22Rv1 (cell line): ENCODE measurements at regions not wholly inside any gene's neighbourhood (a gene's known extent, or its start where the extent isn't known, plus 50 kb on each side); places are given as distances from the start of the nearest gene placed in this dataset.
"Not testable (repeated sequence)": the region's sequence is repeated elsewhere in the genome, so short reads cannot be mapped to it uniquely, and the experiment has no call there.

Experiments used
- H3K27ac ChIP-seq: fragments of 450-650 bp; 2 replicates; pipeline ENCODE4 v1.5.1; 2017
- CTCF ChIP-seq: fragments of 450-650 bp; IDR thresholded peaks from 2 replicates; pipeline ENCODE4 v1.5.1; 2017; ENCODE audit warnings: mild to moderate bottlenecking
- ZFX ChIP-seq: fragments of 450-650 bp; IDR thresholded peaks from 2 replicates; pipeline ENCODE4 v1.6.1; 2017; ENCODE audit warnings: antibody characterized with exemption, borderline replicate concordance

GRCh38 chr14:27721760-27722159, 1044.8 kb upstream of the FOXG1 start:
- H3K27ac ChIP-seq = no peak overlapping the region
- no peak for TF ChIP-seq CTCF
- TF ChIP-seq ZFX = no peak

- no peak overlapping the region for H3K27ac ChIP-seq
- no peak for TF ChIP-seq CTCF
- TF ChIP-seq ZFX = no peak
These were observed 1041.1 kb upstream of the FOXG1 start for GRCh38 chr14:27725482-27725881.

- TF ChIP-seq ZFX (no peak), CTCF (no peak)
- no peak overlapping the region for H3K27ac ChIP-seq
These were observed 1039.3 kb upstream of the FOXG1 start for GRCh38 chr14:27727251-27727770.

- H3K27ac ChIP-seq = no peak overlapping the region
These were observed 1036.4 kb upstream of the FOXG1 start for GRCh38 chr14:27730204-27730603.

GRCh38 chr14:27739657-27740156, 1026.9 kb upstream of the FOXG1 start:
- H3K27ac ChIP-seq = peak overlapping the region; percentile 40

More at GRCh38 chr14:27730204-27730603, 1036.4 kb upstream of the FOXG1 start:
- TF ChIP-seq CTCF (no peak), ZFX (no peak)

GRCh38 chr14:27750114-27750513, 1016.5 kb upstream of the FOXG1 start:
- no peak overlapping the region for H3K27ac ChIP-seq
- TF ChIP-seq CTCF (no peak), ZFX (no peak)

More at GRCh38 chr14:27739657-27740156, 1026.9 kb upstream of the FOXG1 start:
- TF ChIP-seq ZFX = no peak
- no peak for TF ChIP-seq CTCF

GRCh38 chr14:27757642-27758041, 1008.9 kb upstream of the FOXG1 start:
- H3K27ac ChIP-seq = not testable (repeated sequence)

- H3K27ac ChIP-seq = not testable (repeated sequence)
These were observed 1006.2 kb upstream of the FOXG1 start for GRCh38 chr14:27760367-27760766.

- not testable (repeated sequence) for H3K27ac ChIP-seq
These were observed 967.2 kb upstream of the FOXG1 start for GRCh38 chr14:27799066-27800028.

- not testable (repeated sequence) for H3K27ac ChIP-seq
These were observed 948.7 kb upstream of the FOXG1 start for GRCh38 chr14:27817746-27818430.

GRCh38 chr14:27826149-27826548, 940.4 kb upstream of the FOXG1 start:
- not testable (repeated sequence) for H3K27ac ChIP-seq

- not testable (repeated sequence) for H3K27ac ChIP-seq
These were observed 934.6 kb upstream of the FOXG1 start for GRCh38 chr14:27831978-27832377.
